AG08395 (cell line): ENCODE measurements at regions not wholly inside any gene's neighbourhood (a gene's known extent, or its start where the extent isn't known, plus 50 kb on each side); places are given as distances from the start of the nearest gene placed in this dataset.
"Not testable (repeated sequence)": the region's sequence is repeated elsewhere in the genome, so short reads cannot be mapped to it uniquely, and the experiment has no call there.

Experiments
- DNase-seq: peaks from one replicate; pipeline ENCODE4 v3.0.0; 2012; ENCODE audit warnings: mixed read lengths, low spot score

DNA sequence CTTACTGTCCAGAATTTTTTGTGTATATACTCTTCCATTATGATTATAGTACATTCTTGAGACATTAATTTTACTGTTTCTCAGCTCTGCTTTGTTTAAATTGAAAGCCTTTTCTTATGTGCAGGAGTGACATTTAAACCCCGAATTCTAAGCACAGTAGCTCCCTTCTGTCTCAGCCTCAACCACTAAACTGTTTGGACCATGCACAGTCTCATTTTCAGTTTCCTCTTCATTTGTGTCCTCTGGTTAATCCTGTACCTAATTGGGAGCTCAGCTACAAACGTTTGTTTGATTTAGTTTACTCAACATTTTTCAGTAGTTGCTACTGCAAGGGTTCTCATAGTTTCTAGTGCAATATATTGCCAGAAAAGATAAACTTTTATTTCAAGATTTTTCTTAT, 206.3 kb downstream of the SLITRK5 start:
- DNase-seq: no peak

DNA sequence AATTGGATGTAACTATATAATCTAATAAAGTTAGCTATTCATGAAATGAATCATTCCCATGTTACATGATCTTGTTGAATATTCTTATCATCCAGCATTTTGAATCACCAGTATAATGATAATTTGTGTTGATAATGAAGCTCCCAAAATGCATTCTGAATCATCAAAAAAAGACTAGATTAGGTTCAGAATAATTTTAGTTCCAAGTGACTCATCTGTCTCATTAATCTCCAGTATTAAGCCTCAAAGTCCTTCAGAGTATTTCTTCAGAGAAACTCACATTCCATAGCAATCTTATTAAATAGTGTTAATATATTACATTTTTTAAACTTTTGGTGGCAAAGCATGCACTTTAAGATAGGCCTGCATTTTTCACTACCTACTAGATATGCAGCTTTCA, 207.5 kb downstream of the SLITRK5 start:
- DNase-seq: no peak

DNA sequence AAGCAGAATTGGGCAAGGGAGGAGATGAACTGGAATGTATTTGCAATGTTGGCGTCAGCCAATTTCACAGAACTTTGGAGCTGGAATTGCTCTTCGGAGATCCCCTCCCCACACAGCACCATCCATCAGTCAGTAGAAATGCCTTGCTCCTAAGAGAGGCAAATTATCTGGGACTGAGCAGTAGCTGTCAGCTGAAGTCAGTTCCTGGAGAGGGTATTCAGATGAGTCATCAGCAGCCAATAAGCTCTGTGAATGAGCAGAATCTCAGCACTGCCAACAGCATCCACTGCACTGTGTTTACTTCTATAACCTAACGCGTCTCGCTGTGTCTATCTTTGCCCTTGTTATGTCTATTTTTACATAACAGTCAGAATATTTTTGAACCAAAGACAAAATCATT, 213.7 kb downstream of the SLITRK5 start:
- no peak for DNase-seq

GRCh38 chr13:87887459-87888123, 216.4 kb downstream of the SLITRK5 start:
- DNase-seq: no peak

DNA sequence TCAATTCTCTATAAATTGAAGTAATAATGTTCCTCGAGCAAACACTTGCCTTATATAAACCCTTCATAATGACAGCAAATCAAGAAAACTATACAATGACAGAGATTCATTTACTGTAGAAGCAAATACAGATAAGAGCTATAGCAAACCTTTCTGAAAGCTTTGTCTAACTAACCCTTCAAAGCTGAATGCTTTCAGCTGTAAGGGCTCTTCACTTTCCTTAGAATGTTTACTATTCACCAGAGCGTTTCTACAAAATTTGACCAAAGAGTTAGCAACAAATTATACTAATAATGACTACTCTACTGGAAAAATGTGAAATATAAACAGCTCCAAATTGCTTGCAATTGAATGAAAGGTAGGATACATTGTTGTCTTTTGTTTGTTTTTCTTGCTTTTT, 218.1 kb downstream of the SLITRK5 start:
- no peak for DNase-seq

DNA sequence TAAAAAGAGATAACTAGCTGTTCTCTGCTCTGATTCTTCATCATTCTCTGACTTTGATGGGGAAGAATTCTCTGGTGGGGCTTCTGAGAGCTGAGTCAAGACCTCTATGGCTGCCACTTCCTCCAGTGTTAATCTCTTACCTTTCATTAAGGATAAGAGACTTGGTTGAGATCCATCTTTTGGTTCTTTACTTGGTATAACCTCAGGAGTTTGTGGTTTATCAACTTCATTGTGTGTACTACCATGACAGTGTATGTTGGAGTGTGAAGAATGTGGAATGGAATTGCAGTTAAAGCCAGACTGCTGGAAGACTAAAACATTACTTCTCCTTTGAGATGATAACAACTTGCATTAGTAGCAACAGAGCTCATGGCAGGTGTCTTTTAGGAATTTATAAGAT, 222.0 kb downstream of the SLITRK5 start:
- DNase-seq: no peak

DNA sequence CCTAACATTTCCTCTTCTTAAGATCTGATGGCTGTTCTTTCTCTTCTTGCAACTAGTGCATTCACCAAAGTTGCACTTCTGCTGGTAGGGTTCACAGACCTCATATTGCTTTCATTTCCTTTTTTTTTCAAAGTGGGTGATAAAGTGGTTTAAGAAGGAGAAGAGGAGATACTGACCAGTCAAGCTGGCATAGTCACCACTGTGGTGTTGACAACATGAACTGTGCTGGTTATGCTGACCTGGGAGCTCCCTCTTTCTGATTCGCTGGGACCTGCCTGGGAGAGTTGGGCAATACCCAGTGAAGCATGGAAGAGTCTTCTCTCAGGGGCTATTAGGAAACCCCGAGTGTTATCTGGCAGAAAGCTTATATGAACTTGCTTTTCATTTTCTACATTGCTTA, 222.9 kb downstream of the SLITRK5 start:
- DNase-seq: no peak

- no peak for DNase-seq
Measured at GRCh38 chr13:87903553-87903952, 232.4 kb downstream of the SLITRK5 start.

DNA sequence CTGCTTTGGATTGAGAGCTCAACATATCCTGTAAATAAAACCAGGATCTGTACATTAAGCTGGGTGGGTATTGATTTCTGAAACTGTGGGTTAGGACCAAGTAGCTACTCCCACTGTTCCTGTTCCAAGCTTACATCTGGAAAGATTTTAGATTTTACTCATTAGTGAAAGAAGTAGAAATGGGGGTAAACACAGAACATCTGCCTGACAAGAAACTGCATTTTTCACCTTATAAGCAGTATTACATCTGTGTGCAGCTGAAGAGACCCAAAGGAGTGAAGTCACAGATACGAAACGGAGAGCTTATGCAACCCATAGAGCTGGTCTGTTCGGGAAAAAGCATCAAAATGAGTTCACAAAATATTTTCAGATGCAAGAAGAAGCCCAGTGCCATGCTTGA, 235.2 kb downstream of the SLITRK5 start:
- DNase-seq: no peak

GRCh38 chr13:87907202-87907601, 236.0 kb downstream of the SLITRK5 start:
- no peak for DNase-seq

GRCh38 chr13:87919956-87920355, 248.8 kb downstream of the SLITRK5 start:
- no peak for DNase-seq

GRCh38 chr13:87923753-87924152, 252.6 kb downstream of the SLITRK5 start:
- no peak for DNase-seq

DNA sequence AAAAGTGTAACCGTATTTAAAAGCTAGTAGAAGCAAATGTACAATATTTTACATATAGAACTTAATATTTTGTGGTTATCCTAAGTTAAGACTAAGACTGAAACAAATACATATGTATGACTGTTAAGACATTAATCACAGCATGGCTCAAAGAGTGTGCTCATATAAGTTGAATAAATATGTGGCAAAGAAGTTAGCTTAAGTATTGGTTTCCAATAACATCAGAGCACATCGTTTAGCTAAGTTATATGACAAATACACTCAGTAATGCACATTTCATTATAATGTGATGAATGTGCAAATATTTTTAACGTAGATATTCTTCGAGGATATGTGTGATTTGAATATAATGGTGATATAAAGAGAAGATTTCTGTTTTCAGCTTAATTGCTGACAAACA, 253.8 kb downstream of the SLITRK5 start:
- no peak for DNase-seq

DNA sequence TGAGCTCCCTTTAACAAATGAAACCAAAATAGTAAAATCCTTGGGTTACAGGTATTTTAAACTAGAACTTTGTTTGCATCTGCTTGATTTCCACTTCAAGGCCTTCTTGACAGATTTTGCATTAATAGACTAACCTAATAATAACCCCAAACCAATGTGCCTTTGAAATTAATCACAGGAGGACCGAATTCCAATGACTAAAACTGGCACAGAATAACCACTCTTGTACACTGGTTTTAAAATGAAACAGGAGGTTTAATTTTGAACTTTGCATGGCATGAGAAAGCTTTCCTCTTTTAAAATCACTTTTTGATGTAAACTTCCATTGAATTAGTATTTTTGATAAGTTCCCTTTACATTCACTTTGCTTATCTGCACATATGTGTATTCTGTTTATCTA, 269.6 kb downstream of the SLITRK5 start:
- DNase-seq: no peak

- DNase-seq: no peak
Measured at GRCh38 chr13:87941226-87941625, 270.1 kb downstream of the SLITRK5 start.

- no peak for DNase-seq
Measured at GRCh38 chr13:87942205-87942604, 271.0 kb downstream of the SLITRK5 start.

DNA sequence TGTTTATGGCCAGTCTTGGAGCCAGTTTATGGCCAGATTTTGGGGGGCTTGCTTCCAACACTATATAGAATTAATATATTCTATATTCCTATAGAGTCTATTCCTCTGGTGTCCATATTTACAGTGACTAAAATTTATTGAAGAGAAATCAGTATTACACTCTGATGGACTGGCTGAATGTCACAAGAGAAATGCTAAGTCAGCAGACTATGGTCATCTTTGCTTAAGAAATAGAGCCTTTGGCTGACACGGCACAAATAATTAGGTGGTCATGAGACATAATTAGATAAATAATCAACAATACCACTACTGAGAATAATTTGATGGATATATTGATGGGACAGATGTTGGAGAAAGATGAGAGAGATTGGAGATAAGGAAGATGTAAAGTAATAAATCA, 272.9 kb downstream of the SLITRK5 start:
- no peak for DNase-seq

DNA sequence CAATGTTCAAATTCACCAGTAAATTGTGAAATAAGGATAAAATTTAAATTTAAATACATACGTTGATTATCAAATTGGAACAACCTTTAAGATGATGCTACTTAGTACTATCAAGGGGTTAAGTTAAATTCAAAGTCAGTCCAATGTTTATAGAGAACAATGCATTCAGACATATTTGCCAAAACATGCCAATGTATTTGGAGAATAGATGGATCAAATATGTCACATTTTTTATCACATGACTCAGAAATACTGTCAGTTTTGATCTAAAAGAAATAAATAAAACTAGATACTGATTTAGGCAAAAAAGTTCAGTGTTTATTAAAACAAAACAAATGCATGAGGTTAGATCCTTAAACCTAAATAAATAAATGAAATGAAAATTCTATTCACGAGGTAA, 281.2 kb downstream of the SLITRK5 start:
- DNase-seq: no peak

GRCh38 chr13:87953381-87953780, 282.2 kb downstream of the SLITRK5 start:
- no peak for DNase-seq

GRCh38 chr13:87954091-87954490, 282.9 kb downstream of the SLITRK5 start:
- DNase-seq: no peak

DNA sequence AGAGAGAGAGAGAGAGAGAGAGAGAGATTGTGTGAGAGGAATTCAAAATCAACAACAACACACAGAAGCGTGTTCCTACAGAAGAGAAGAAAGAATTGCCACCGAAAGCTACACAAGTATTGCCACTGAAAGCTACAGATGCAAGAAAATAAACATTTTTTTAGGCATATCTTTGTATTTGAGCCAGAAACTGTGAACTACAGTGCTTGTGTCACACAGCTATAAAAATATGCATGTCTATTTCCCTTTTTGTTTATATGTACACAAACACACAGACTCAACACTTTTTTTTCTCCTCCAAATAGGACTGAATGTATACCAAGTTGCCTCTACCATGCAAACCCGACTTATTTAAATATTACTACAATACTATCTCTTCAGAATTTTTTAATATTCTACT, 290.4 kb downstream of the SLITRK5 start:
- no peak for DNase-seq

DNA sequence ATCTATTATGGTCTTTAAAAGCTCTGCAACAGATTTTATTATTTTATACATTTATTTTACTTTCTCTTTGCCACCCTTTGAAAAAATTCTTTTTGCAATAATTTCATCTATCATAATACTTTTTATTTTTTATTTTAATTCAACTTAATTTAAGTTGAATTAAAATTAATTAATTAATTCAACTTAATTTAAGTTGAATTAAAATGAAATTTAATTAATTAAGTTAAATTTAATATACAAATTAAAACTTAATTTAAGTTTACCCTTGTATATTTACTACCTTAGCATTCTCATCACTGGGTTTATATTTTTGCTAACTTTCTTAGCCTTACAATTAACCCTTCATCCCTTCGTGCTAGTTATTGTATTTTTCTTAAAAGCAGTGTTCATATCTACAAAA, 301.4 kb downstream of the SLITRK5 start:
- DNase-seq: no peak

GRCh38 chr13:87975035-87975434, 303.9 kb downstream of the SLITRK5 start:
- DNase-seq: no peak

- not testable (repeated sequence) for DNase-seq
Measured at GRCh38 chr13:87976650-87977049, 305.5 kb downstream of the SLITRK5 start.

DNA sequence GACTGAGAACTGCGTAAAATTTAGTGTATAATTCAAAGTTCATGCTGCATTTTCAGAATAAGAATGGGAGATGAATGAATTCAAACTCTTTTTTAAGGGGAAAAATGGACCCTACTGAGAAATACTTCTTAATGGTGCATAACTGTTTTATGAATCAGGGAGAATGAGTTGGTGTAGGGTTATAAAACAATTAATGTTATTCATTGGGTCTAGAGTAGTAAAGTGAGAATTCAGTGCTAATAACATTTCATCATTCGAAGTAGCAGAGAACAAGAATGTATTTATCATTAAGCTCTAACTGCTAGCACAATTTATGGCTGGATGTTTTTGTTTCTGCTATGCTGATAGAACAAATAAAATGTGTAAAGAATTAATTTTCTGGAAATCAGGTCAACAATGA, 310.2 kb downstream of the SLITRK5 start:
- DNase-seq: no peak
